ENCODE measurements at regions not wholly inside any gene's neighbourhood (a gene's known extent, or its start where the extent isn't known, plus 50 kb on each side); places are given as distances from the start of the nearest gene placed in this dataset.

DNA sequence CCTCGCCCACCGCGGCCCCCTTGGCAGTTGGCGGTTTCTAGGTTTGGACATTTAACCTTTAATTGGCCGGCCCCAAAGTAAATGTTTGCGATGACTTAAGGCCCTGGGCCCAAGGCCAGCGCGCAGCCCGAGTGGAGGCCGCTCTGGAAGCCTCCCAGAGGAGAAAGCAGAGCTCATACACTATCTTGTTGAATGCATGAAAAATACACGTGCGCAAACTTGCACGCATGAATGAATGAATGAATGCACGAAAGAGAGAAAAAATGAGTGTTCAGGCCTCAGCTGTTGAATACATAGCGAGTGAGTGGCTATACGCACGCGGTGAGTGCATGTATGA, 279.3 kb upstream of the USP9Y start:
- no peak overlapping the region for H3K27ac ChIP-seq
- H3K36me3 ChIP-seq, result no peaks in the 10 kb centered on the region
- H3K4me3 ChIP-seq, result peak overlapping the region; percentile 41
- no peaks in the 10 kb centered on the region for H3K4me1 ChIP-seq
- DNase-seq (ENCODE audit: low spot score in 2 of 2), result no peak
- peaks cover 18% of the 10 kb centered on the region for H3K27me3 ChIP-seq
- no peak for TF ChIP-seq POLR2A (IDR thresholded peaks at IDR 0.05)
- TF ChIP-seq POLR2AphosphoS5 (IDR thresholded peaks at IDR 0.05), result no peak
- TF ChIP-seq EP300 (IDR thresholded peaks at IDR 0.05), result no peak
- TF ChIP-seq, protein P1, sequence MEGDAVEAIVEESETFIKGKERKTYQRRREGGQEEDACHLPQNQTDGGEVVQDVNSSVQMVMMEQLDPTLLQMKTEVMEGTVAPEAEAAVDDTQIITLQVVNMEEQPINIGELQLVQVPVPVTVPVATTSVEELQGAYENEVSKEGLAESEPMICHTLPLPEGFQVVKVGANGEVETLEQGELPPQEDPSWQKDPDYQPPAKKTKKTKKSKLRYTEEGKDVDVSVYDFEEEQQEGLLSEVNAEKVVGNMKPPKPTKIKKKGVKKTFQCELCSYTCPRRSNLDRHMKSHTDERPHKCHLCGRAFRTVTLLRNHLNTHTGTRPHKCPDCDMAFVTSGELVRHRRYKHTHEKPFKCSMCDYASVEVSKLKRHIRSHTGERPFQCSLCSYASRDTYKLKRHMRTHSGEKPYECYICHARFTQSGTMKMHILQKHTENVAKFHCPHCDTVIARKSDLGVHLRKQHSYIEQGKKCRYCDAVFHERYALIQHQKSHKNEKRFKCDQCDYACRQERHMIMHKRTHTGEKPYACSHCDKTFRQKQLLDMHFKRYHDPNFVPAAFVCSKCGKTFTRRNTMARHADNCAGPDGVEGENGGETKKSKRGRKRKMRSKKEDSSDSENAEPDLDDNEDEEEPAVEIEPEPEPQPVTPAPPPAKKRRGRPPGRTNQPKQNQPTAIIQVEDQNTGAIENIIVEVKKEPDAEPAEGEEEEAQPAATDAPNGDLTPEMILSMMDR (IDR thresholded peaks at IDR 0.05), result no peak
- whole genome bisulfite sequencing, result no CpG with 5 or more reads among the region's 18 CpGs
- H3K9me3 ChIP-seq, result no peaks in the 10 kb centered on the region

DNA sequence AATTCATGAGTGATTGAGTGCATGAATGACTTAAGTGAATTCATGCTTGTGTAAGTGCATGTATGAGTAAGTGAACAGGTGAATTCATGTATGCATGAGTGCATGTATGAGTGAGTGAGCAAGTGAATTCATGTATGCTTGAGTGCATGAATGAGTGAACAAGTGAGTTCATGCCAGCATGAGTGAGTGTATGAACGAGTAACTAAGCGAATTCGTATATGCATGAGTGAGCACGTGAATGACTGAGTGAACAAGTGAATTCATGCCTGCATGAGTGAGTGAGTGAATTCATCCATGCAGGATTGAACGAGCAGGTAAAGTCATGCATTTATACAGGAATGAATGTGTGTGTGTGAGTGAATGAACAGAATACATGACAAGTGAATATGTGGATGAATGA, 278.5 kb upstream of the USP9Y start:
- TF ChIP-seq EP300 (IDR thresholded peaks at IDR 0.05), result no peak
- no peak for TF ChIP-seq POLR2AphosphoS5 (IDR thresholded peaks at IDR 0.05)
- no peak overlapping the region for H3K27ac ChIP-seq
- no peaks in the 10 kb centered on the region for H3K9me3 ChIP-seq
- no CpG with 5 or more reads among the region's 5 CpGs for WGBS
- no peak overlapping the region for H3K4me3 ChIP-seq
- no peak for DNase-seq (ENCODE audit: low spot score in 2 of 2)
- H3K4me1 ChIP-seq, result no peaks in the 10 kb centered on the region
- peaks cover 18% of the 10 kb centered on the region for H3K27me3 ChIP-seq
- H3K36me3 ChIP-seq, result no peaks in the 10 kb centered on the region

DNA sequence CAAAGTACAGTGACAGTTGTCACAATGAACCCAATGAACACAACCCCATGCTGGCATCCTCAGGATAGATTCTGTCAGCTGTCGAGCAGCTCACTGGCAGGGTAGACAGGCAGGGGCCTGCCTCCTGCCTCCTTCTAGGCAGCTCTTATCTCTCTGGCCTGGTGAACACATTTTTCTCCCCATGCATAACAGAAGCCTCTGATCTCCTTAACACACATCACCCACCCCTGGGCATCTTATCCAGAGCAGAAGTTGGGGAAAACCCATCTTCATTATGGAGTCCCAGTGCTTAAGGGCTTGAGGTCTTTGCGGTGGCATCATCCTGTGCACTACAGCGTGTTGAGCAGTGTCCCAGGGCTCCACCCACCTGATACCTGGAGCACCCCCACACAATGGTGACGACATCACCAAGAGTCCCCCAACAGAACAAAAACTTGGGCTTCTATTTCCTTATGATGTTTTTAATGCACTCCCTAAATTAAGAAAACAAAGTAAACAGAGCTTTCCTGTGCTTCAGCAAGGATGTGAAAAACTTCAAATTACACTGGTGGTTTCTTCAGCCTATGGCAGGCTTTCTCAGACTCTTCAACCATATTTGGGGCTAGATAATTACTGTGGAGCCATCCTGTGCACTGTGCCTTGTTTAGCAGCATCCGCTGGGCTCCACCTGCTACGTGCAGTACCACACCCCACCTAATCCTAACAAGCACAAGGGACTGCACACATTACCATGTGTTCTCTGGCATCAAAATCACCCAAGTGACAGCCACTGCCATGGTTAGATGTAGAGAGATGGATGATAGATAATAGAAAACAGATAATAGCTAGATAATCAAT, 277.4 kb upstream of the USP9Y start:
- Histone ChIP-seq H3K4me1 (no peaks in the 10 kb centered on the region), H3K4me3 (no peak overlapping the region), H3K9me3 (no peaks in the 10 kb centered on the region), H3K27ac (no peak overlapping the region), H3K36me3 (no peaks in the 10 kb centered on the region), H3K27me3 (peaks cover 18% of the 10 kb centered on the region)
- no peak for DNase-seq (ENCODE audit: low spot score in 2 of 2)
- WGBS, result no CpG with 5 or more reads among the region's 6 CpGs
- no peak for TF ChIP-seq POLR2AphosphoS5 (IDR thresholded peaks at IDR 0.05)
- no peak for TF ChIP-seq EP300 (IDR thresholded peaks at IDR 0.05)
- TF ChIP-seq, protein P1 (IDR thresholded peaks at IDR 0.05), result no peak
- no peak for TF ChIP-seq POLR2A (IDR thresholded peaks at IDR 0.05)

DNA sequence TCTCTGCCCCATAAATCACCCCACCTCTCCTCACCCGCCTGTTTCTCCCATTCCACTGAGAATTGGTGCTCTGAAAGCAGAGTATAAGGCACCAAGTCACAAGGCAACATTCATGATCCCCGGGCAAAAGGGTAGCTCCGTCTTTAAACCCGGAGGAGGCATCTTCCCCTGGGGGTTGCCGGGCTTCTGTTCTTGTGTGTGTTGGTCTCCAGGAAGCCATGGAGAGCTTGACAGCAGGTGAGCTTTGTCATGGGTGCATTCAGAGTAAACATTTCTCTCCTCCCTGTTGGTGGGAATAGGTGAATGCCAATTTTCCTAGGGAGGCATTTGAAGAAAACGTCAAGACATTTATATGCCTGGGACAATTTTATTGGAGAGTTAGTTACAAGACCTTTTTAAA, 275.5 kb upstream of the USP9Y start:
- Histone ChIP-seq H3K36me3 (no peaks in the 10 kb centered on the region), H3K4me3 (no peak overlapping the region), H3K9me3 (no peaks in the 10 kb centered on the region), H3K27me3 (peaks cover 15% of the 10 kb centered on the region), H3K4me1 (no peaks in the 10 kb centered on the region), H3K27ac (no peak overlapping the region)
- no peak for DNase-seq (ENCODE audit: low spot score in 2 of 2)
- TF ChIP-seq EP300 (IDR thresholded peaks at IDR 0.05), result no peak
- TF ChIP-seq POLR2A (IDR thresholded peaks at IDR 0.05), result no peak
- TF ChIP-seq, protein P1 (IDR thresholded peaks at IDR 0.05), result no peak
- no peak for TF ChIP-seq POLR2AphosphoS5 (IDR thresholded peaks at IDR 0.05)
- no CpG with 5 or more reads among the region's 6 CpGs for WGBS

DNA sequence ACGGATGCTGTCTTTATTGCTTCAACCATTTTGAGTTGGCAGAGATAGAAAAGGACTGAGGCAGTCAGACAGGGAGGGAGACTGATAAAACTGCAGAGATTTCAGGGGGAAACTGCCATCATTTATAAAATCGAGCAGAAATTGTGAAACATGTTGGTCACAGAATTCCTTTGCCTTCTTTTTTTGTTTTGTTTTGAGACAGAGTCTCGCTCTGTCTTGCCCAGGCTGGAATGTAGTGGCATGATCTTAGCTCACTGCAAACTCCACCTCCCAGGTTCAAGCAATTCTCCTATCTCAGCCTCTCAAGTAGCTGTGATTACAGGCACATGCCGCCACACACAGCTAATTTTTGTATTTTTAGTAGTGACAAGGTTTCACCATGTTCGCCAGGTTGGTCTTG, 273.7 kb upstream of the USP9Y start:
- no peak for DNase-seq (ENCODE audit: low spot score in 2 of 2)
- no peak for TF ChIP-seq POLR2A (IDR thresholded peaks at IDR 0.05)
- TF ChIP-seq EP300 (IDR thresholded peaks at IDR 0.05), result no peak
- TF ChIP-seq, protein P1 (IDR thresholded peaks at IDR 0.05), result no peak
- no peak for TF ChIP-seq POLR2AphosphoS5 (IDR thresholded peaks at IDR 0.05)
- H3K36me3 ChIP-seq, result no peaks in the 10 kb centered on the region
- no peaks in the 10 kb centered on the region for H3K9me3 ChIP-seq
- no peak overlapping the region for H3K4me3 ChIP-seq
- no peaks in the 10 kb centered on the region for H3K27me3 ChIP-seq
- no peak overlapping the region for H3K27ac ChIP-seq
- no peaks in the 10 kb centered on the region for H3K4me1 ChIP-seq
- no CpG with 5 or more reads among the region's 5 CpGs for WGBS
